HG03108 (cell line): ENCODE measurements at regions not wholly inside any gene's neighbourhood (a gene's known extent, or its start where the extent isn't known, plus 50 kb on each side); places are given as distances from the start of the nearest gene placed in this dataset.
A peak's percentile ranks its signal among the peaks of the same experiment; 100 is the strongest.
"Not testable (repeated sequence)": the region's sequence is repeated elsewhere in the genome, so short reads cannot be mapped to it uniquely, and the experiment has no call there.

Experiments
- ATAC-seq: cut with Tn5 transposase; IDR thresholded peaks from one replicate; pipeline ENCODE4 v1.9.1; 2021; ENCODE audit warnings: moderate library complexity; ENCODE audit not compliant: unreplicated experiment

DNA sequence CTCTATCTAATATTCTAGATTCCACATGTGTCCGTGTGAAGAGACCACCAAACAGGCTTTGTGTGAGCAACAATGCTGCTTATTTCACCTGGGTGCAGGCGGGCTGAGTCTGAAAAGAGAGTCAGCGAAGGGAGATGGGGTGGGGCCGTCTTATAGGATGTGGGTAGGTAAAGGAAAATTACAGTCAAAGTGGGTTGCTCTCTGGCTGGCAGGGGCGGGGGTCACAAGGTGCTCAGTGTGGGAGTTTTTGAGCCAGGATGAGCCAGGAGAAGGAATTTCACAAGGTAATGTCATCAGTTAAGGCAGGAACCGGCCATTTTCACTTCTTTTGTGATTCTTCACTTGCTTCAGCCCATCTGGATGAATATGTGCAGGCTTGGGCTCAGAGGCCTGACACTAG, 779.3 kb downstream of the RNF144A start:
- not testable (repeated sequence) for ATAC-seq

DNA sequence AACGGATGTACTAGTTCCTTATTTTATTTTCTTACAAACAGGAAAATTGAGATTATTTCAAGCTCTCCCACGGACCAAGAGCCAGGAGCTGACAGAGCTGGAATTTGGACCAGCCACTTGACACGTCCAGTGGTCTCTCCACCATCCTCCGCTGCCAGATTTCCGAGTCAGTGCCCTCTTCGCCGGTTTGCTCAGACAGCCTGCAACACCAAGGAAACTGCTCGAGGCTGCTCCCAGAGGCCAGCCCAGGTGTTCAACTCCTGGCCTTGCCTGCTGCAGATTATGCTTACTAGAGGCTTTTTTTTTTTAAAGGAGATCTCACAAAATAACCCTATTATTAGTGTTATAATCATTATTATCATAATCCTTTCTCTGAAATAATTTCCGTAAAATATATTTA, 779.8 kb downstream of the RNF144A start:
- ATAC-seq: no peak

DNA sequence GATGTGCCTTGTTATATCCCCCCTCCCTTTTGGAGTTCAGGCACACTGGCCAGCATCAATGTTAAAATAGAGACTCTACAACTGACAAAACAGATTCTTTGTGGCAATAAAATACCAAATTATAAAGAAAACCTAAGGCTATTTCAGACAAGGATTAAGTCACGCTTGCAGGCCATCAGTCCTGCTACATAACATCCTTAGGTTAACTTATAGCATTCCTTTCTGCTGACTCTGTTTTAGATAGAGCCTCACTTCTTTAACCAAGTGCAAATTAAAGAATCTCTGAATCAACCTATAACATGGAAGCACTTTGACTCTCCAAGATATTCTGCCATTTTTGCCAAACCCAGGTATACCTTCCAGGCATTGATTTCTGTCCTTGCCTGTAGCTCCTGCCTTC, 784.6 kb downstream of the RNF144A start:
- no peak for ATAC-seq

- no peak for ATAC-seq
These were observed 785.8 kb downstream of the RNF144A start for GRCh38 chr2:7703048-7703447.

DNA sequence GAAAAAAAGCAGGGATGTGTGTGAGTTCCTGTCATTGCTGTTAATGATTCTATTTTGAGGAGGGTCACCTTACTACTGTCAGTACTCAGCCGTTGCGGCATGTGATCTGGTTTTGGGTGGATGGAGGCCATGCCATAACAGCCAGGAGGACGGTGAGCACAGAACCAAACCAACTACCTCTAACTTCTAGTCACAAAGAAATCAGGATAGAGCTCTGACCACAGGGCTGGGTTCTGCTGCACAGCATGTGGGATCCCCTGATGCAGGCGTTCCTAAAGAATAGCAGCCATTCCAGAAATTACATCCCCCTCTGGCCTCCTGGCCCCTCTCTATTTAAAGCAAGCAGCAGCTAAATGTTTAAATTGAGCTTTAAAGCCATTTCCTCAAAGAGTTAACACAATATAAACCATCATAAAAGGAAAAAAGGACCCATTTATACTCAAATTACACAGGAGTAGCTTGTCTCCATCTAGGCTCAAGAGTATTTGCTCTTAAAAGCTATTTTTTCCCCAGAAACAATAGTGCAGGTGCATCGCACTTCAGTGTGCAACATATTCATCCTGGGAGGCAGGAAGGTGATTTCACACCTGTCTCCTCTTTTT, 786.4 kb downstream of the RNF144A start:
- no peak for ATAC-seq

DNA sequence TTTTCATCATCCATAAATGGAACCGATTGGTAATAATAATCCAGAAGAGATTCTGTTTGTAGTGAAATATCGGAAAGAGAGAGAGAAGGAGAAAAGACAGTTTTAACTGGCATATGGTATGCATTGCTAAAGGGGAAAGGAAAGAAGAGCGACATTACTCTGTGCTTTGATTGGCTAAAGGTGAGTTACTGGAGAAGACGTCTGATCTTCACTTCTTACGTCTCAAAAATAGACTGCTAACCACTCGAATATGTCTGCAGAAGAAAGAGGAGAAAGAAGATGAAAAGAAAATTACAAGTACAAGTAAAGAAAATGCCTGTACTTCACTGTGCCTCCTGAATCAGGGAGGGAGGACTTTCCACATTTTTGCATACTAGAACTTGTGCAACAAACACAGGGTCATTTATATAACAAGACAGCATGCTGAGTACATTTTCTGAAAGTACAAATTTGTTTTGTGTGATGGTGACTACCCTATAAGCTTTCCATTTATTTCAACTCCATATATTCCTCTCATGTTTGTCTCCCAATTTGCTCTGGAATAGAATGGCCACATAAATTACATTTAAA, 787.2 kb downstream of the RNF144A start:
- ATAC-seq: no peak

DNA sequence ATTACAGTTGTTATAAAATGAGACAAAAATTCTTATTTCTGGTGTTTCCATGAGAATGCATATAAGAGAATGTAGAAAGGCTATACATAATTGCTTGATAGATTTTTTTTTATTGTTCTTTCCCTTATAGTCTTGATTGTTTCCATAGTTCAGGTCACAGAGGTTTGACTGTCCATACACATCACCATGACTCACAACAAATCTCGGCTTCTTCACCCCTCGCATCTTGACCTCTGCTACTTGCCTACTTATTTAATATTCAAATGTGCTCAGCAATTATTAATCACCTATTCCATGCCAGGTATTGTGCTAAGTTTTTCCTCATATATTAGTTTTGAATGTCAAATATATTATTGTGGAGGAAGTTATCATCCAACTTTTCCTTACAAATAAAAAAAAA, 789.6 kb downstream of the RNF144A start:
- no peak for ATAC-seq

DNA sequence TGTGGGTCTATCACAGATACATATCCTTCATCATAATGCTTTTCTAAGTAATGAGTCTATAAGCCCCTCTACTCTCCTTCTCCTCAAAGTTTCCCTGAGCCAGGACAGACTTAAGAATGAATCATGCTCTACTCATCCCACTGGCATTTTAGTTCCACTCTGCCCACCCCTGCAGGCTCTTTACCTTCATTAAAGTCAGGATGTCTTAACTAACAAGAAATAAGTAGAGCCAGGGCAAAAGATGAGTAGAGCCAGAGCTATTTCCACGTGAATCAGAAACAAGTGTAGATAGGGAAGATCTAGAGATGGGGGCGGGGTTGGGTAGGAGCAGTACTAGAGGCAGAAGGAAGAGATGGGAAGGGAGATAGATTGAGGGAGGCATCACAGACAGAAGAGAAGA, 790.5 kb downstream of the RNF144A start:
- no peak for ATAC-seq

DNA sequence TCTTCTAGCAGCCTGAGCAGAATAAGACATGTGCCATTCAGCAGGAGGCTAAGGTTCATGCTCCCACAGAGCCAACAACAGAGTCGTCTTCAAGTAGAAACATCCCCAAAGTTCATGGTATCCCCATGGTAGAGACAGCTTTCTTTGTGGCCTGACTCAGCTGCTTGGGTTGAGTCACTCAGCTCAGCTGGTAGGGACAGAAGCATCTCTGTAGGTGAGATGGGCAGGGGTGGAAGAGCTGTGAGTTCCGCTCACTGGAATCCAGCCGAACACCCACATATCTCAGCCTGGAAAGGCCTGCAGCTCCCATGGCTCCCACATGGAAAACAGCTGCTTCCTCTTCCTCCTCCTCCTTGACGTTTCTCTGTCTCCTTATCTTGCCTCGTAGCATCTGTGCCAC, 792.7 kb downstream of the RNF144A start:
- no peak for ATAC-seq

- no peak for ATAC-seq
These were observed 794.0 kb downstream of the RNF144A start for GRCh38 chr2:7711167-7711566.

DNA sequence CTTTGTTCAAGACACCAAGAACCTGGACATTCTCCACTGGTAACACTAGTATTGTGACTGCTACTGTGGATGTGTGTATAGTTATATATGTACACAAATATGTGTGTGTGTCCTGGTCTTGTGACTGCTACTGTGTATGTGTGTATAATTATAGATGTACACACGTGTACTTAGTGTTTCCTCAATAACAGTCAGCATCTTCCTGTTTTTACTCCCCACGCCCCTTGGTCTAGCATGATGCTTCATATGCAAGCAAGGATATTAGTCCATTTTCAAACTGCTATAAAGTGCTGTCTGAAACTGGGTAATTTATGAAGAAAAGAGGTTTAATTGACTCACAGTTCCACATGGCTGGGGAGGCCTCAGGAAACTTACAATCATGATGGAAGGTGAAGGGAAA, 802.7 kb downstream of the RNF144A start:
- ATAC-seq: no peak

DNA sequence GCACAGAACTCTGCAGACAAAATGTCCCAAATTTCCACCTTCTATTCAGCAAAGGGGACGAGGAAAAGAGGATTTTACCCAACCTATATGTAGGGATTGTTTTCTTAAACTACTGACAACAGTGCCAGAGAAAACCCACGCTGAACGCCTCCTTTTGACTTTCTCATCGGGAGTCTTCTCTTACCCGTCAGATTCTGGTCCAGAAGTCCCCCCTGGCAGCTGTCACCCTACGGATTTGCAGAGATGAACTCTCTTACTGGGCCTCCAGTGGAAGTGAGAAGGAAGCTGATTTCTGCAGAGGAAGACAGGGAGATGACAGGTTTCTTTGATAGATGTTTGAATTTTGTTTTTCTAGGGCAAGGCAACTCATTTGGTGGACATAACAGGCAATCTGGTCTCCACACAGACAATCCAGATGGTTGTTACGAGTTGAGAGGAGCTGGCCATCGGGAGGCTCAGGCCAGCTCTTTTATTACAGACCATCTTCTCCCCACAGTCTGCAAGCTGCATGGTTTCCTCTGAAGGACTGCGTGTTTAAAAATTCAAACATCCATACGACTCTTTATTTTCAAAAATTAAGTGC, 804.3 kb downstream of the RNF144A start:
- ATAC-seq: no peak

- peak; percentile 63 for ATAC-seq
These were observed 805.1 kb downstream of the RNF144A start for GRCh38 chr2:7722212-7722910.

DNA sequence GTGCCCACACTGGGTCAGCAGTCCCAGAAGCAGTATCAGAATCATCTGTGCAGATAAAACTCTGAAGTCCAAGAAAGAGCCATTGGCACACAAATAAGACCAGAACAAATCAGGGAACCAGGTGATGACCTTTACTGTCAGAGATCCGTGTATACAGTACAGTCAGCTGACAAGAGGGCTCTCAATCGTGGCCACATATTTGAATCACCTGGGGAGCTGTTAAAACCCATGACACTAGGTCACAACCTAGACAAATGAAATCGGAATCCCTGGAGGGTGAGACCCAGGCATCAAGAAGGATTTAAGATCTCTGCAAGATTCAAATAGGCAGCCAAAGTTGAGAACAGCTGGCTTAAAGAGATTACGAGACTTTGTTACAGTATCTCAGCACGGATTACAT, 807.1 kb downstream of the RNF144A start:
- no peak for ATAC-seq

- no peak for ATAC-seq
These were observed 808.1 kb downstream of the RNF144A start for GRCh38 chr2:7725171-7725849.

- no peak for ATAC-seq
These were observed 808.6 kb downstream of the RNF144A start for GRCh38 chr2:7725850-7726242.

DNA sequence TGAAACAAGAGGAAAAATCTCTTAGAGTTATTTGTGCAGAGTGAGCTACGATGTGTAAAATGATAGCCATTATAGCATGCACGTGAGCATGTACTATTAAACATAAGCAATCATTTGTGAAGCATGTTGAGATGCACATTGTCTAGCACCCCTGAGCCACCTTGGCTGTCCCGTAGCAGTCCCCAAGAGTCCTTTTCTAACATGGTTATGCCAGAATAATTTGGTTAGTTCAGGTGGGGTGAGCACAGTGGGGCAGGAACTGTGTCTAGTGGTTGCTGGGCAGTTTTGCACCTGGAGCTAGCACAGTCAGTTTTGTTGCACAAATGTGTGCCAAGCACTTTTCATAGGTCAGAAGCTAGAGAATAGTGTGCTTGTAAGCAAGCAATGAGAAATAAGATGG, 809.8 kb downstream of the RNF144A start:
- no peak for ATAC-seq

DNA sequence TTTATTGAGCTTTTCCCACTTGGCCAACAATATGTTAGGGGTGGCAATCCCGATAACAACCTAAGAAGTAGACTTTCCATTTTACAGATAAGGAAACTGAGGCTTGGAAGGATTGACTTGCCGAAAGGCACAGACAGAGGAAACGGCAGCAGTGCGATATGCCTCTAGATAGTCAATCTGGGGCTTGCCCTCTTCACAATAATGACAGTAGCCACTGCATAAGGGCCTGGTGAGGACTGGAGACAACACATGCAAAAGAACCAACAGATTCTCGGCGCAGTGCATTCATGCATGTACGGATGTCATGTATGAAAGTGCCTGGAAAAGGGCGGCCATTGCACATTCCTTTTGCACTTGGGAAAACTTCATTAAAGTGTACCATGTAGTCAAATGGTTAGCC, 811.2 kb downstream of the RNF144A start:
- ATAC-seq: no peak

- ATAC-seq: no peak
These were observed 813.2 kb downstream of the RNF144A start for GRCh38 chr2:7730449-7730848.

- no peak for ATAC-seq
These were observed 813.8 kb downstream of the RNF144A start for GRCh38 chr2:7730990-7731389.

- ATAC-seq: no peak
These were observed 815.3 kb downstream of the RNF144A start for GRCh38 chr2:7732497-7732896.
